Tibial nerve (tissue), 4 donors: ENCODE measurements at regions not wholly inside any gene's neighbourhood (a gene's known extent, or its start where the extent isn't known, plus 50 kb on each side); places are given as distances from the start of the nearest gene placed in this dataset.

Source experiments
- DNase-seq, 2 donors: peaks; one replicate each; pipeline ENCODE4 v3.0.0-alpha.2; 2019; ENCODE audit warnings: low spot score in 2 of 2
- H3K27ac ChIP-seq, 4 donors: fragments of 200-600 bp; sonication (generic) in 3 of 4; one replicate each; pipeline ENCODE4 v1.5.1; 2017 to 2019; ENCODE audit warnings: mild to moderate bottlenecking in 1 of 4
- H3K27me3 ChIP-seq, 2 donors: fragments of 200-600 bp; sonication (generic) in 1 of 2; one replicate each; pipeline versions ENCODE4 v1.5.1 to v1.6.0; 2017 to 2019
- H3K36me3 ChIP-seq, 3 donors: fragments of 200-600 bp; sonication (generic); one replicate each; pipeline ENCODE4 v1.5.1; 2018 to 2019
- H3K4me1 ChIP-seq, 4 donors: fragments of 200-600 bp; sonication (generic) in 3 of 4; one replicate each; pipeline ENCODE4 v1.5.1; 2017 to 2019
- H3K4me3 ChIP-seq, 4 donors: fragments of 200-600 bp; sonication (generic) in 3 of 4; one replicate each; pipeline ENCODE4 v1.5.1; 2017 to 2019; ENCODE audit warnings: mild to moderate bottlenecking in 1 of 4, moderate library complexity in 1 of 4
- H3K9me3 ChIP-seq, 4 donors: fragments of 200-600 bp; sonication (generic) in 3 of 4; one replicate each; pipeline ENCODE4 v1.5.1; 2017 to 2019
- CTCF ChIP-seq, 5 experiments: fragments of 200-600 bp in 3 of 5; fragments of 450-650 bp in 2 of 5; sonication (generic) in 3 of 5; IDR thresholded peaks; one replicate each; pipeline ENCODE4 v1.5.1; 2016 to 2019; ENCODE audit warnings: antibody characterized with exemption in 5 of 5, mild to moderate bottlenecking in 3 of 5, moderate library complexity in 2 of 5
- EP300 ChIP-seq, 2 donors: sonication (generic); formaldehyde crosslinking; IDR thresholded peaks; one replicate each; pipeline ENCODE4 v1.6.1; 2017; ENCODE audit warnings: antibody characterized with exemption in 2 of 2, mild to moderate bottlenecking in 1 of 2
- POLR2A ChIP-seq, 2 donors: fragments of 450-650 bp; IDR thresholded peaks; one replicate each; pipeline ENCODE4 v1.6.1; 2017; ENCODE audit warnings: antibody characterized with exemption in 2 of 2, mild to moderate bottlenecking in 2 of 2, moderate library complexity in 2 of 2
- WGBS, 2 donors: methylation state at CpG; one replicate each; pipeline ENCODE4 v1.1.5; 2018; 5-methylcytosine and 5-hydroxymethylcytosine counted together

GRCh38 chr2:107757223-107757622 is 69.5 kb upstream of the RGPD4 start:
- Histone ChIP-seq H3K36me3 (no peaks in the 10 kb centered on the region), H3K9me3 (no peaks in the 10 kb centered on the region), H3K27ac (no peak overlapping the region), H3K27me3 (no peaks in the 10 kb centered on the region), H3K4me3 (no peak overlapping the region), H3K4me1 (no peaks in the 10 kb centered on the region)
- no peak for DNase-seq
- 73 to 85% methylated on average over 5 of the region's 5 CpGs for WGBS, 2 donors
- TF ChIP-seq EP300 (IDR thresholded peaks at IDR 0.05) (no peak), CTCF (IDR thresholded peaks at IDR 0.05) (no peak), POLR2A (IDR thresholded peaks at IDR 0.05) (no peak)

GRCh38 chr2:107760620-107761364 is 65.9 kb upstream of the RGPD4 start:
- DNase-seq, result no peak
- 74 to 86% methylated on average over 5 of the region's 5 CpGs for WGBS, 2 donors
- TF ChIP-seq EP300 (IDR thresholded peaks at IDR 0.05) (no peak), POLR2A (IDR thresholded peaks at IDR 0.05) (no peak)
- H3K27me3 ChIP-seq, result no peaks in the 10 kb centered on the region
- H3K9me3 ChIP-seq, result peaks cover 0 to 7% (median 0%) of the 10 kb centered on the region in 4 donors
- no peak overlapping the region for H3K4me3 ChIP-seq
- no peaks in the 10 kb centered on the region for H3K36me3 ChIP-seq
- H3K27ac ChIP-seq, result no peak overlapping the region
- H3K4me1 ChIP-seq, result no peaks in the 10 kb centered on the region

- no peak overlapping the region for H3K27ac ChIP-seq
- no peaks in the 10 kb centered on the region for H3K9me3 ChIP-seq
- no peak overlapping the region for H3K4me3 ChIP-seq
- H3K4me1 ChIP-seq, result no peaks in the 10 kb centered on the region
- TF ChIP-seq POLR2A (IDR thresholded peaks at IDR 0.05), result no peak
- TF ChIP-seq EP300 (IDR thresholded peaks at IDR 0.05), result no peak
- no peak for TF ChIP-seq CTCF (IDR thresholded peaks at IDR 0.05)
- H3K36me3 ChIP-seq, result no peaks in the 10 kb centered on the region
- 84 to 86% methylated on average over 5 of the region's 5 CpGs for WGBS, 2 donors
- no peaks in the 10 kb centered on the region for H3K27me3 ChIP-seq
- no peak for DNase-seq
These were observed 54.3 kb upstream of the RGPD4 start for GRCh38 chr2:107772353-107772752.

GRCh38 chr2:107775211-107775610 is 51.5 kb upstream of the RGPD4 start:
- H3K27me3 ChIP-seq, result no peaks in the 10 kb centered on the region
- TF ChIP-seq EP300 (IDR thresholded peaks at IDR 0.05), result no peak
- TF ChIP-seq CTCF (IDR thresholded peaks at IDR 0.05), result no peak
- TF ChIP-seq POLR2A (IDR thresholded peaks at IDR 0.05), result no peak
- H3K4me1 ChIP-seq, result no peaks in the 10 kb centered on the region
- no peak for DNase-seq
- H3K36me3 ChIP-seq, result no peaks in the 10 kb centered on the region
- H3K27ac ChIP-seq, result no peak overlapping the region
- H3K4me3 ChIP-seq, result no peak overlapping the region
- no peaks in the 10 kb centered on the region for H3K9me3 ChIP-seq
- 63 to 70% methylated on average over 5 of the region's 5 CpGs for WGBS, 2 donors

- Histone ChIP-seq H3K4me1 (no peaks in the 10 kb centered on the region), H3K9me3 (no peaks in the 10 kb centered on the region), H3K27me3 (no peaks in the 10 kb centered on the region), H3K36me3 (no peaks in the 10 kb centered on the region), H3K27ac (no peak overlapping the region), H3K4me3 (no peak overlapping the region)
- no peak for DNase-seq
- WGBS, 2 donors, result 30 to 48% methylated on average over 1 of the region's 1 CpG
- TF ChIP-seq CTCF (IDR thresholded peaks at IDR 0.05) (no peak), EP300 (IDR thresholded peaks at IDR 0.05) (no peak), POLR2A (IDR thresholded peaks at IDR 0.05) (no peak)
These were observed 50.9 kb upstream of the RGPD4 start for GRCh38 chr2:107775791-107776190.
